MCF 10A (cell line): ENCODE measurements at regions not wholly inside any gene's neighbourhood (a gene's known extent, or its start where the extent isn't known, plus 50 kb on each side); places are given as distances from the start of the nearest gene placed in this dataset.
A peak's percentile ranks its signal among the peaks of the same experiment; 100 is the strongest.
"Not testable (repeated sequence)": the region's sequence is repeated elsewhere in the genome, so short reads cannot be mapped to it uniquely, and the experiment has no call there.

ENCODE experiments used
- BruUV-seq: library from RNA; stranded (reverse); fragments of 400-500 nt; replicated peaks from 2 replicates; lab custom pipeline; 2021; lab: Mats Ljungman, UMichigan
- CTCF ChIA-PET: fragments of 300-600 bp; sonication (Branson Sonifier 250); formaldehyde crosslinking; extraction: SDS; loops from one replicate; lab custom pipeline; 2021; ENCODE audit warnings: antibody characterized with exemption, inconsistent platforms; lab: Yijun Ruan, JAX
- POLR2A ChIA-PET: fragments of 300-600, 350-650 bp; sonication (Branson Sonifier 250); formaldehyde crosslinking; extraction: SDS; loops from one replicate; lab custom pipeline; 2020; ENCODE audit warnings: antibody characterized with exemption, inconsistent platforms; lab: Yijun Ruan, JAX
- DNase-seq: peaks from one replicate; pipeline ENCODE4 v3.0.0-alpha.2; 2018; ENCODE audit not compliant: unreplicated experiment
- H3K27ac Mint-ChIP-seq: one replicate; pipeline ENCODE4 v1.8.0; 2022; ENCODE audit warnings: mild to moderate bottlenecking, low read depth, mixed read lengths; ENCODE audit not compliant: unreplicated experiment
- H3K27me3 Mint-ChIP-seq: one replicate; pipeline ENCODE4 v1.8.0; 2022; ENCODE audit warnings: mixed read lengths; ENCODE audit not compliant: insufficient read depth, unreplicated experiment
- H3K36me3 Mint-ChIP-seq: one replicate; pipeline ENCODE4 v1.8.0; 2022; ENCODE audit warnings: mild to moderate bottlenecking, moderate library complexity, mixed read lengths; ENCODE audit not compliant: insufficient read depth, unreplicated experiment
- H3K4me1 Mint-ChIP-seq: one replicate; pipeline ENCODE4 v1.8.0; 2022; ENCODE audit warnings: mixed read lengths; ENCODE audit not compliant: insufficient read depth, unreplicated experiment
- H3K4me3 Mint-ChIP-seq: one replicate; pipeline ENCODE4 v1.8.0; 2022; ENCODE audit warnings: mild to moderate bottlenecking, moderate library complexity, mixed read lengths; ENCODE audit not compliant: unreplicated experiment
- H3K9me3 Mint-ChIP-seq: one replicate; pipeline ENCODE4 v1.8.0; 2022; ENCODE audit warnings: mixed read lengths; ENCODE audit not compliant: unreplicated experiment
- CTCF ChIP-seq: fragments of 200-600 bp; IDR thresholded peaks from one replicate; pipeline ENCODE4 v1.8.0; 2022; ENCODE audit warnings: antibody characterized with exemption, mild to moderate bottlenecking; ENCODE audit not compliant: unreplicated experiment
- intact Hi-C: fragments of 100-400 bp; cut with micrococcal nuclease; formaldehyde crosslinking; loops from 2 replicates; pipeline ENCODE4 v1.14.1; 2022

GRCh38 chr6:112526594-112526993, 179.5 kb downstream of the RFPL4B start:
- intact Hi-C loops: no loop called here
- no peaks in the 10 kb centered on the region for H3K36me3 Mint-ChIP-seq
- H3K9me3 Mint-ChIP-seq: no peaks in the 10 kb centered on the region
- no TSS peak for BruUV-seq
- no peak for TF ChIP-seq CTCF
- POLR2A ChIA-PET: no interaction called here
- CTCF ChIA-PET: no interaction called here
- H3K4me1 Mint-ChIP-seq: no peaks in the 10 kb centered on the region
- H3K4me3 Mint-ChIP-seq: no peak overlapping the region
- no peak overlapping the region for H3K27ac Mint-ChIP-seq
- no peaks in the 10 kb centered on the region for H3K27me3 Mint-ChIP-seq
- DNase-seq: no peak

- H3K27ac Mint-ChIP-seq, H3K4me1 Mint-ChIP-seq, H3K36me3 Mint-ChIP-seq, CTCF ChIA-PET, H3K9me3 Mint-ChIP-seq, H3K27me3 Mint-ChIP-seq, H3K4me3 Mint-ChIP-seq, BruUV-seq, DNase-seq, intact Hi-C loops, POLR2A ChIA-PET: not testable (repeated sequence)
These were observed 181.2 kb downstream of the RFPL4B start for GRCh38 chr6:112528306-112528705.

DNA sequence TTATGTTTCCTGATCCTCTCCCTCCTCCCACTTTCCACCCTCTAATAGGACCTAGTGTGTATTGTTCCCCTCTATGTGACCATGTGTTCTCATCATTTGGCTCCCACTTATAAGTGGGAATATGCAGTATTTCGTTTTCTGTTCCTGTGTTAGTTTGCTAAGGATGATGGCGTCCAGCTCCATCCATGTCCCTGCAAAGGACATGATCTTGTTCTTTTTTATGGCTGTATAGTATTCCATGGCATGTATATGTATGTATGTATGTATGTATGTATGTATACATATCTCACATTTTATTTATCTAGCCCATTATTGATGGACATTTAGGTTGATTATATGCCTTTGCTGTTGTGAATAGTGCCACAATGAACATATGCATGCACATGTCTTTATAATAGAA, 188.7 kb downstream of the RFPL4B start:
- H3K9me3 Mint-ChIP-seq: no peaks in the 10 kb centered on the region
- no peak for TF ChIP-seq CTCF
- no peaks in the 10 kb centered on the region for H3K4me1 Mint-ChIP-seq
- H3K4me3 Mint-ChIP-seq: no peak overlapping the region
- no peak for DNase-seq
- ChIA-PET POLR2A (no interaction called here), CTCF (no interaction called here)
- intact Hi-C loops: no loop called here
- no peaks in the 10 kb centered on the region for H3K36me3 Mint-ChIP-seq
- no peaks in the 10 kb centered on the region for H3K27me3 Mint-ChIP-seq
- no TSS peak for BruUV-seq
- no peak overlapping the region for H3K27ac Mint-ChIP-seq

GRCh38 chr6:112539355-112539754, 192.2 kb downstream of the RFPL4B start:
- no peak overlapping the region for H3K4me3 Mint-ChIP-seq
- no peaks in the 10 kb centered on the region for H3K27me3 Mint-ChIP-seq
- H3K36me3 Mint-ChIP-seq: no peaks in the 10 kb centered on the region
- no peak overlapping the region for H3K27ac Mint-ChIP-seq
- no peak for TF ChIP-seq CTCF
- no peak for DNase-seq
- ChIA-PET CTCF (no interaction called here), POLR2A (no interaction called here)
- intact Hi-C loops: no loop called here
- peaks cover 14% of the 10 kb centered on the region for H3K9me3 Mint-ChIP-seq
- no peaks in the 10 kb centered on the region for H3K4me1 Mint-ChIP-seq
- no TSS peak for BruUV-seq

- POLR2A ChIA-PET, H3K36me3 Mint-ChIP-seq, intact Hi-C loops, H3K4me1 Mint-ChIP-seq, H3K27me3 Mint-ChIP-seq, H3K27ac Mint-ChIP-seq, CTCF ChIA-PET, BruUV-seq, H3K4me3 Mint-ChIP-seq: not testable (repeated sequence)
- DNase-seq: peak; percentile 4
- peaks cover 17% of the 10 kb centered on the region for H3K9me3 Mint-ChIP-seq
These were observed 194.7 kb downstream of the RFPL4B start for GRCh38 chr6:112541847-112542246.

GRCh38 chr6:112547321-112548085, 200.4 kb downstream of the RFPL4B start:
- H3K4me3 Mint-ChIP-seq, H3K36me3 Mint-ChIP-seq, DNase-seq, H3K27ac Mint-ChIP-seq, H3K4me1 Mint-ChIP-seq, H3K27me3 Mint-ChIP-seq, BruUV-seq, intact Hi-C loops: not testable (repeated sequence)
- peaks cover 12% of the 10 kb centered on the region for H3K9me3 Mint-ChIP-seq
- POLR2A ChIA-PET: interaction anchor here (0.6 kb wide), 1 partner anchor 15 kb away, joined by 4 read pairs; no protein-coding TSS in a partner anchor
- CTCF ChIA-PET: interaction anchor here (0.7 kb wide), 1 partner anchor 1362 kb away, joined by 3 read pairs; no protein-coding TSS in a partner anchor
